ENCODE measurements at regions not wholly inside any gene's neighbourhood (a gene's known extent, or its start where the extent isn't known, plus 50 kb on each side); places are given as distances from the start of the nearest gene placed in this dataset.

DNA sequence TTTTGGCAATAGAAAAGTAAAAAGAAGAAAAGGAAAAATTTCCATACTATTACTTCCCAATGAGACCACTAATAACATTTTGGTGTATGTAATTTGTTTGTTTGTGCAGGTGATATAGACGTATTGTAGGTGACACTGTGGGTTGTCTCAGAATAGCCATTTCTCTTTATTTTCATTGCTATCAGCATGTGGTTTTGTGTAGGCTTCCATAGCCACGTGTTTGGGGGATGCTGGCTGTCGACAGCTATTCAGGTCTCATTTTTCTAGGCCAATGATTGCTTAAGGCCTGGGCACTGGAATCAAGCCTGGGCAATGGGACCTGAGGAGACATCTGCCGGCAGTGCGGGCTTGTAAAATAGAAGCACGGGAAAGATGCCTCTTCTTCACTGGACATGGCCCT, 71.0 kb upstream of the KCTD1 start:
- no peak for DNase-seq (ENCODE audit: low read depth)
- no peak overlapping the region for H3K4me3 ChIP-seq (ENCODE audit: low read depth, low read length)
- TF ChIP-seq, protein P1, sequence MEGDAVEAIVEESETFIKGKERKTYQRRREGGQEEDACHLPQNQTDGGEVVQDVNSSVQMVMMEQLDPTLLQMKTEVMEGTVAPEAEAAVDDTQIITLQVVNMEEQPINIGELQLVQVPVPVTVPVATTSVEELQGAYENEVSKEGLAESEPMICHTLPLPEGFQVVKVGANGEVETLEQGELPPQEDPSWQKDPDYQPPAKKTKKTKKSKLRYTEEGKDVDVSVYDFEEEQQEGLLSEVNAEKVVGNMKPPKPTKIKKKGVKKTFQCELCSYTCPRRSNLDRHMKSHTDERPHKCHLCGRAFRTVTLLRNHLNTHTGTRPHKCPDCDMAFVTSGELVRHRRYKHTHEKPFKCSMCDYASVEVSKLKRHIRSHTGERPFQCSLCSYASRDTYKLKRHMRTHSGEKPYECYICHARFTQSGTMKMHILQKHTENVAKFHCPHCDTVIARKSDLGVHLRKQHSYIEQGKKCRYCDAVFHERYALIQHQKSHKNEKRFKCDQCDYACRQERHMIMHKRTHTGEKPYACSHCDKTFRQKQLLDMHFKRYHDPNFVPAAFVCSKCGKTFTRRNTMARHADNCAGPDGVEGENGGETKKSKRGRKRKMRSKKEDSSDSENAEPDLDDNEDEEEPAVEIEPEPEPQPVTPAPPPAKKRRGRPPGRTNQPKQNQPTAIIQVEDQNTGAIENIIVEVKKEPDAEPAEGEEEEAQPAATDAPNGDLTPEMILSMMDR (conservative IDR thresholded peaks at IDR 0.05; ENCODE audit: low read depth, low read length), result no peak

DNA sequence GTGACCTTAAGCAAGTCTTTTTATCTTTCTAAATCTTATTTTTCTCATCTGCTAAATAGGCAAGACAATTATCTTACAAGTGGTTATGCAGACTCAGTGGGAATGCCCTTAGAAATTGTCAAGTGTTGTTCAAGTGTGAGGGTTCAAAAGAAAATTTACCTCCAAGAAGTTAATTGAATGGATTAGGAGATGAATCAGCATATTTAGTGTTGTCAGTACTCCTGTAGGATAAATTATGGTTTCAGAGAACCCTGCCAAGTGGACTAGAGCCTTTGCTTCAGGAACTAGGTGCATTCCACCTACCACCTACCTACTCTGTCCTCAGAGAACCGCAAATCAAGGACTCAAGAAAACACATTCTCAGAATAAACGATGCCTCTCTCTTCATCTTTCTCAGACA, 69.8 kb upstream of the KCTD1 start:
- DNase-seq (ENCODE audit: low read depth), result no peak
- TF ChIP-seq, protein P1 (conservative IDR thresholded peaks at IDR 0.05; ENCODE audit: low read depth, low read length), result no peak
- H3K4me3 ChIP-seq (ENCODE audit: low read depth, low read length), result no peak overlapping the region

DNA sequence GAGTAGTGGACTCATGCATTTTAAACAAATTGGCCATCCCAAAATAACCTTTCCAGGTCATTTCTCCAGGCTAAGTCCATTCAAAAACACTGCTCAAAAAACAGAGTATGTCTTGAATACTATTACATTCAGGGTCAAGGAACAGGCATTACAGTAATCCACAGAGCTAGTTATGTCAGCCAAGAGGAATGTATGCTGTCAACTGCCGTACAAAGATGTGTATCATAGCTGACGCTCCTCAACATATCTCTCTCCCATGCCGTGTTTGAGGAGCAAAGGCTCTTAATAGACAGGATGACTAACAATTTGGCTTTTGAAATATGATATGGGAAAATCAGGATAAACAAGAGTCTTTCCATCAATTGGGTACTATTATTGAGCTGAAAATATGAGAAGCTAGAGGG, 68.8 kb upstream of the KCTD1 start:
- H3K4me3 ChIP-seq (ENCODE audit: low read depth, low read length), result no peak overlapping the region
- DNase-seq (ENCODE audit: low read depth), result peak; percentile 55
- TF ChIP-seq, protein P1 (conservative IDR thresholded peaks at IDR 0.05; ENCODE audit: low read depth, low read length), result no peak

DNA sequence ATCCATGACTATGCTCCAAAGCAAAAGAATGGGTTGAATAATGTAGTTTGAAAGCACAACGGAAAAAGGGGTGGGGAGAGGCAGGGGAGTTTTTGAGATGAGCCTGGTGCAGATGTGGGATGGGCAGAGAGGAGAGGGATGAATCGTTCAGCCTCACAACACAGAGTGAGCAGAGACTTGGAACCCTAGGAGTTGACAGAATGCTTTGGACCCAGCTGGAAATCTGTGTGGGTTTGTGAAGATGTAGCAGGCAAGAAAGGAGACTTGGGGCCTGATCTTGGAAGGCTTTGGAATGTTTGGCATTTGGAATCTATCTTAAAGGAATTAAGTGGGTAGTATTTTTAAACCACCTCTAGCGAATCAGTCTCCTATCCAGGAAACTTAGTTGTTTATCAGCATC, 66.0 kb upstream of the KCTD1 start:
- TF ChIP-seq, protein P1 (conservative IDR thresholded peaks at IDR 0.05; ENCODE audit: low read depth, low read length), result no peak
- no peak overlapping the region for H3K4me3 ChIP-seq (ENCODE audit: low read depth, low read length)
- DNase-seq (ENCODE audit: low read depth), result no peak

Measured in epithelial cell of proximal tubule (primary cell).